IPS DF 4.7 (cell line): ENCODE measurements at regions not wholly inside any gene's neighbourhood (a gene's known extent, or its start where the extent isn't known, plus 50 kb on each side); places are given as distances from the start of the nearest gene placed in this dataset.

ENCODE experiments used
- DNase-seq: peaks from one replicate; pipeline ENCODE4 v3.0.0-alpha.2; 2013; ENCODE audit warnings: low spot score; ENCODE audit errors: extremely low read depth

GRCh38 chr13:47133011-47133445 is 236.2 kb upstream of the HTR2A start:
- DNase-seq, result no peak

- DNase-seq, result no peak
Measured at GRCh38 chr13:47129461-47129860, 232.6 kb upstream of the HTR2A start.

- no peak for DNase-seq
Measured at GRCh38 chr13:47126432-47126831, 229.6 kb upstream of the HTR2A start.

GRCh38 chr13:47121092-47121763 is 224.4 kb upstream of the HTR2A start:
- DNase-seq, result no peak

- DNase-seq, result no peak
Measured at GRCh38 chr13:47120282-47120681, 223.4 kb upstream of the HTR2A start.

GRCh38 chr13:47119575-47120235 is 222.9 kb upstream of the HTR2A start:
- no peak for DNase-seq

GRCh38 chr13:47117268-47117667 is 220.4 kb upstream of the HTR2A start:
- no peak for DNase-seq

GRCh38 chr13:47114030-47114429 is 217.2 kb upstream of the HTR2A start:
- DNase-seq, result no peak

- DNase-seq, result no peak
Measured at GRCh38 chr13:47112903-47113299, 216.0 kb upstream of the HTR2A start.

GRCh38 chr13:47112205-47112902 is 215.5 kb upstream of the HTR2A start:
- DNase-seq, result peak; percentile 74

- DNase-seq, result no peak
Measured at GRCh38 chr13:47111499-47111898, 214.6 kb upstream of the HTR2A start.

GRCh38 chr13:47110833-47111240 is 214.0 kb upstream of the HTR2A start:
- no peak for DNase-seq

GRCh38 chr13:47110141-47110540 is 213.3 kb upstream of the HTR2A start:
- DNase-seq, result no peak

- no peak for DNase-seq
Measured at GRCh38 chr13:47109028-47109427, 212.2 kb upstream of the HTR2A start.

- DNase-seq, result no peak
Measured at GRCh38 chr13:47100214-47100853, 203.5 kb upstream of the HTR2A start.

- no peak for DNase-seq
Measured at GRCh38 chr13:47094734-47095434, 198.0 kb upstream of the HTR2A start.

- no peak for DNase-seq
Measured at GRCh38 chr13:47092202-47092601, 195.3 kb upstream of the HTR2A start.

- DNase-seq, result no peak
Measured at GRCh38 chr13:47087841-47088240, 191.0 kb upstream of the HTR2A start.

GRCh38 chr13:47087241-47087640 is 190.4 kb upstream of the HTR2A start:
- DNase-seq, result no peak

GRCh38 chr13:47085346-47085745 is 188.5 kb upstream of the HTR2A start:
- DNase-seq, result no peak

- no peak for DNase-seq
Measured at GRCh38 chr13:47081850-47082249, 185.0 kb upstream of the HTR2A start.
